ENCODE measurements at regions not wholly inside any gene's neighbourhood (a gene's known extent, or its start where the extent isn't known, plus 50 kb on each side); places are given as distances from the start of the nearest gene placed in this dataset.

DNA sequence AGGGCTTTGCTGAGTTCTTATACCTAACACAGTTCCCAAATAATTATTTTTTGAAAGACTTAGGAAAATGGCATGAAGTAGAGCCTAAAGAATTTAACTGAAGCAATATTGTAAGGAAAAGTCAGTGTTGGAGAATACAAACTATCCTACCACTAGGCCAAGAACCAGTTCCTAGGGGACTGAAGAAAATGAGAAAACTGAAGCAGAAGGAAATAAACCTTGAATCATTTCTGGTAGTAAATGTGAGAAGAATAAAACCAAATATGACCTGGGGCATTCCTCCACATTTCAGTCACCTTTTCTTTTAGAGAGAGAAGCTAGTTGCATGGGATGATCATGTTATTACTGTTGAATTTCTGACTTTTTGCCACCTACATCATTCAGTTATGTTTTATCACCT is 1393.9 kb upstream of the C9orf72 start:
- TF ChIP-seq, protein P1, sequence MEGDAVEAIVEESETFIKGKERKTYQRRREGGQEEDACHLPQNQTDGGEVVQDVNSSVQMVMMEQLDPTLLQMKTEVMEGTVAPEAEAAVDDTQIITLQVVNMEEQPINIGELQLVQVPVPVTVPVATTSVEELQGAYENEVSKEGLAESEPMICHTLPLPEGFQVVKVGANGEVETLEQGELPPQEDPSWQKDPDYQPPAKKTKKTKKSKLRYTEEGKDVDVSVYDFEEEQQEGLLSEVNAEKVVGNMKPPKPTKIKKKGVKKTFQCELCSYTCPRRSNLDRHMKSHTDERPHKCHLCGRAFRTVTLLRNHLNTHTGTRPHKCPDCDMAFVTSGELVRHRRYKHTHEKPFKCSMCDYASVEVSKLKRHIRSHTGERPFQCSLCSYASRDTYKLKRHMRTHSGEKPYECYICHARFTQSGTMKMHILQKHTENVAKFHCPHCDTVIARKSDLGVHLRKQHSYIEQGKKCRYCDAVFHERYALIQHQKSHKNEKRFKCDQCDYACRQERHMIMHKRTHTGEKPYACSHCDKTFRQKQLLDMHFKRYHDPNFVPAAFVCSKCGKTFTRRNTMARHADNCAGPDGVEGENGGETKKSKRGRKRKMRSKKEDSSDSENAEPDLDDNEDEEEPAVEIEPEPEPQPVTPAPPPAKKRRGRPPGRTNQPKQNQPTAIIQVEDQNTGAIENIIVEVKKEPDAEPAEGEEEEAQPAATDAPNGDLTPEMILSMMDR (conservative IDR thresholded peaks at IDR 0.05; ENCODE audit: low read length) = no peak
- TF ChIP-seq EZH2phosphoT487 (IDR thresholded peaks at IDR 0.05; ENCODE audit: borderline replicate concordance) = no peak

Data from Loucy (cell line).